Neural progenitor cell (in vitro differentiated cells): ENCODE measurements at regions not wholly inside any gene's neighbourhood (a gene's known extent, or its start where the extent isn't known, plus 50 kb on each side); places are given as distances from the start of the nearest gene placed in this dataset.

Experiments used
- DNase-seq: peaks from one replicate; pipeline ENCODE4 v3.0.0-alpha.2; 2016; ENCODE audit warnings: low spot score
- H2AFZ ChIP-seq: fragments of 200-600 bp; sonication (generic); replicated peaks from 2 replicates; pipeline ENCODE4 v1.6.1; 2016; ENCODE audit warnings: antibody characterized with exemption
- H3F3A ChIP-seq: fragments of 200-600 bp; sonication (generic); 2 replicates; pipeline ENCODE4 v1.6.1; 2016; ENCODE audit warnings: antibody characterized with exemption, low read depth
- H3K27ac ChIP-seq: fragments of 200-600 bp; sonication (generic); 2 replicates; pipeline ENCODE4 v1.5.1; 2016; ENCODE audit warnings: mild to moderate bottlenecking
- H3K27me3 ChIP-seq: fragments of 200-600 bp; sonication (generic); 2 replicates; pipeline ENCODE4 v1.6.1; 2016; ENCODE audit warnings: mild to moderate bottlenecking, moderate library complexity
- H3K36me3 ChIP-seq: fragments of 200-600 bp; sonication (generic); 2 replicates; pipeline ENCODE4 v1.5.1; 2016
- H3K4me1 ChIP-seq: fragments of 200-600 bp; sonication (generic); 2 replicates; pipeline ENCODE4 v1.6.1; 2016; ENCODE audit warnings: mixed run types
- H3K4me2 ChIP-seq: fragments of 200-600 bp; sonication (generic); 2 replicates; pipeline ENCODE4 v1.6.1; 2016
- H3K4me3 ChIP-seq: fragments of 200-600 bp; sonication (generic); 2 replicates; pipeline ENCODE4 v1.5.1; 2016
- H3K79me2 ChIP-seq: fragments of 200-600 bp; sonication (generic); 2 replicates; pipeline ENCODE4 v1.6.1; 2016; ENCODE audit warnings: low read depth
- H3K9ac ChIP-seq: fragments of 200-600 bp; sonication (generic); 2 replicates; pipeline ENCODE4 v1.6.1; 2016
- H3K9me3 ChIP-seq: fragments of 200-600 bp; sonication (generic); 2 replicates; pipeline ENCODE4 v1.5.1; 2016; ENCODE audit warnings: low read depth
- H4K20me1 ChIP-seq: fragments of 200-600 bp; sonication (generic); 2 replicates; pipeline ENCODE4 v1.6.1; 2016; ENCODE audit warnings: low read depth
- H3K27ac Mint-ChIP-seq: 3 replicates; pipeline ENCODE4 v1.8.0; 2021; ENCODE audit warnings: mixed read lengths
- H3K27me3 Mint-ChIP-seq: 2 replicates; pipeline ENCODE4 v1.8.0; 2022; ENCODE audit warnings: low read depth, mild to moderate bottlenecking, inconsistent platforms, moderate library complexity, mixed read lengths; ENCODE audit not compliant: insufficient read depth
- H3K36me3 Mint-ChIP-seq: 3 replicates; pipeline ENCODE4 v1.8.0; 2021; ENCODE audit warnings: mixed read lengths
- H3K4me1 Mint-ChIP-seq: 3 replicates; pipeline ENCODE4 v1.8.0; 2021; ENCODE audit warnings: mixed read lengths
- H3K4me3 Mint-ChIP-seq: 3 replicates; pipeline ENCODE4 v1.8.0; 2021; ENCODE audit warnings: mild to moderate bottlenecking, moderate library complexity, mixed read lengths
- H3K9me3 Mint-ChIP-seq: 3 replicates; pipeline ENCODE4 v1.8.0; 2020; ENCODE audit warnings: mixed read lengths
- EZH2 ChIP-seq: fragments of 200-600 bp; sonication (generic); IDR thresholded peaks from 2 replicates; pipeline ENCODE4 v1.6.1; 2017; ENCODE audit warnings: antibody characterized with exemption, mild to moderate bottlenecking, moderate library complexity
- EZH2phosphoT487 ChIP-seq: fragments of 200-600 bp; sonication (generic); IDR thresholded peaks from 2 replicates; pipeline ENCODE4 v1.6.1; 2017; ENCODE audit warnings: antibody characterized with exemption
- TF ChIP-seq, protein P1 (sequence below): fragments of 200-600 bp; sonication (generic); IDR thresholded peaks from 2 replicates; pipeline ENCODE4 v1.5.1; 2017; ENCODE audit warnings: antibody characterized with exemption, mild to moderate bottlenecking

DNA sequence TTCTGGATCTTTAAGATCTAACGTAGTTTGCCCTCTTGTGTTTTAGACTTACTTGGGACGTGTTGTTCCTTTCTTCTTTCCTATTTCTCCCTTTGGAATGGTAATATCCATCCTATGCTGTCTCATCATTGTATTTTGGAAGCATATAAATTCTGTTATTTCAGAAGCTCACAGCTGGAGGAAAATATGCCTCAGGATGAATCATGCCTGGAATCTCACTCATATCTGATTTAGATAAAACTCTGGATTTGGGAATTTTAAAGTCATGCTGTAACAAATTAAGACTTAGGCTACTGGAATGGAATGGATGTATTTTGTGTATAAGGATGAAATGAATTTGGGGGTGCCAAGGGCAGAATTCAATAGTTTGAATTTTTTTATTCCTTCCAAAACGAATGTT lies 245.2 kb upstream of the GULP1 start:
- no peaks in the 10 kb centered on the region for H3K79me2 ChIP-seq
- no peaks in the 10 kb centered on the region for H4K20me1 ChIP-seq
- no peak overlapping the region for H3K4me3 ChIP-seq
- no peaks in the 10 kb centered on the region for H3K27me3 ChIP-seq
- no peak overlapping the region for H3K4me2 ChIP-seq
- H3K9me3 ChIP-seq: no peaks in the 10 kb centered on the region
- Mint-ChIP-seq H3K27ac (no peak overlapping the region), H3K9me3 (peaks cover 2% of the 10 kb centered on the region), H3K36me3 (no peaks in the 10 kb centered on the region), H3K27me3 (no peaks in the 10 kb centered on the region), H3K4me1 (no peaks in the 10 kb centered on the region), H3K4me3 (no peak overlapping the region)
- TF ChIP-seq EZH2phosphoT487 (no peak), EZH2 (no peak)
- TF ChIP-seq, protein P1, sequence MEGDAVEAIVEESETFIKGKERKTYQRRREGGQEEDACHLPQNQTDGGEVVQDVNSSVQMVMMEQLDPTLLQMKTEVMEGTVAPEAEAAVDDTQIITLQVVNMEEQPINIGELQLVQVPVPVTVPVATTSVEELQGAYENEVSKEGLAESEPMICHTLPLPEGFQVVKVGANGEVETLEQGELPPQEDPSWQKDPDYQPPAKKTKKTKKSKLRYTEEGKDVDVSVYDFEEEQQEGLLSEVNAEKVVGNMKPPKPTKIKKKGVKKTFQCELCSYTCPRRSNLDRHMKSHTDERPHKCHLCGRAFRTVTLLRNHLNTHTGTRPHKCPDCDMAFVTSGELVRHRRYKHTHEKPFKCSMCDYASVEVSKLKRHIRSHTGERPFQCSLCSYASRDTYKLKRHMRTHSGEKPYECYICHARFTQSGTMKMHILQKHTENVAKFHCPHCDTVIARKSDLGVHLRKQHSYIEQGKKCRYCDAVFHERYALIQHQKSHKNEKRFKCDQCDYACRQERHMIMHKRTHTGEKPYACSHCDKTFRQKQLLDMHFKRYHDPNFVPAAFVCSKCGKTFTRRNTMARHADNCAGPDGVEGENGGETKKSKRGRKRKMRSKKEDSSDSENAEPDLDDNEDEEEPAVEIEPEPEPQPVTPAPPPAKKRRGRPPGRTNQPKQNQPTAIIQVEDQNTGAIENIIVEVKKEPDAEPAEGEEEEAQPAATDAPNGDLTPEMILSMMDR: no peak
- H3K9ac ChIP-seq: no peak overlapping the region
- no peak overlapping the region for H2AFZ ChIP-seq
- no peak for DNase-seq
- H3F3A ChIP-seq: no peaks in the 10 kb centered on the region
- H3K4me1 ChIP-seq: no peaks in the 10 kb centered on the region
- H3K27ac ChIP-seq: no peak overlapping the region
- H3K36me3 ChIP-seq: no peaks in the 10 kb centered on the region

DNA sequence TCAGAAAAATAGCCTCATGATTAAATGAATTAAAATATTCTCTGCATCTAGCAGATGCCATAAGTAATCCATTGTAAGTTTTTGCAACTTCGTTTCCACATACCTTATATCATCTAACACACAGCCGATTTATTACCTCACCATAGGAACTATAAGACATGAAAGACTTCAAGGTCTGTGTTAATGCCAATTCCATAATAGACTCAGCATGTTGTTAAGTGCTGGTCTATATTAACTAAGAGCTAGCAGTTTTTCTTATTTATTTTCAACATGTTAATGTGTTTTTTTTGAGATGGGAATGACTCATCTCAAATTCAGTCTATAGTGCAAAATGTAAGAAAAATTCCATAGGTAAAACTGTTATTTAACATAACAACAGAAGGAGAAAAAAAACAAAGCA lies 243.9 kb upstream of the GULP1 start:
- Histone ChIP-seq H3K27ac (no peak overlapping the region), H3F3A (no peaks in the 10 kb centered on the region), H3K79me2 (no peaks in the 10 kb centered on the region), H3K4me3 (no peak overlapping the region), H3K9ac (no peak overlapping the region), H3K9me3 (no peaks in the 10 kb centered on the region), H3K27me3 (no peaks in the 10 kb centered on the region), H3K4me2 (no peak overlapping the region), H3K4me1 (no peaks in the 10 kb centered on the region), H3K36me3 (no peaks in the 10 kb centered on the region), H2AFZ (no peak overlapping the region), H4K20me1 (no peaks in the 10 kb centered on the region)
- no peak overlapping the region for H3K27ac Mint-ChIP-seq
- peaks cover 2% of the 10 kb centered on the region for H3K9me3 Mint-ChIP-seq
- H3K4me3 Mint-ChIP-seq: no peak overlapping the region
- TF ChIP-seq EZH2phosphoT487 (no peak), EZH2 (no peak)
- TF ChIP-seq, protein P1: no peak
- DNase-seq: no peak
- H3K27me3 Mint-ChIP-seq: no peaks in the 10 kb centered on the region
- H3K36me3 Mint-ChIP-seq: no peaks in the 10 kb centered on the region
- no peaks in the 10 kb centered on the region for H3K4me1 Mint-ChIP-seq

DNA sequence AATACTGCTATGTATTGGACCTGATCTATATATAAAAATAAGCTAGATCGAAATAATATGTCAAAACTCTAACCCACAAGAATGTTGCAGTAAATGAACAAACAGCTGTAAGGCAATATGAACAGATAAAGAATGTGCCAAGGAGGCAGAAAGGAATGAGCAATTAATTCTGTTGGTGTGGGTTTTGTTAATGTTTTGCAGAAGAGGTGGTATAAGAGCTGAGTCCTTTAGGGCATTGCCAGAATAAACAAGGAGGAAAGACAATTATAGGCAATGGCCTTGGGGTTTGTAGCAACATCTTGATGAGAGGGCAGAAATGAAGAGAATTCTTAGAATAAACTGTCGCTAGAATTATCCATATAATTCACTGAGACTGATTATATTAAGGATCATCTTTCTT lies 240.9 kb upstream of the GULP1 start:
- no peaks in the 10 kb centered on the region for H3K27me3 ChIP-seq
- H3F3A ChIP-seq: no peaks in the 10 kb centered on the region
- no peaks in the 10 kb centered on the region for H3K36me3 ChIP-seq
- no peak overlapping the region for H3K4me3 ChIP-seq
- H3K27me3 Mint-ChIP-seq: no peaks in the 10 kb centered on the region
- no peak overlapping the region for H3K9ac ChIP-seq
- H3K27ac Mint-ChIP-seq: no peak overlapping the region
- H3K4me1 Mint-ChIP-seq: no peaks in the 10 kb centered on the region
- TF ChIP-seq EZH2: no peak
- no peak for TF ChIP-seq EZH2phosphoT487
- TF ChIP-seq, protein P1: no peak
- H3K79me2 ChIP-seq: no peaks in the 10 kb centered on the region
- H4K20me1 ChIP-seq: no peaks in the 10 kb centered on the region
- H3K4me1 ChIP-seq: no peaks in the 10 kb centered on the region
- no peak overlapping the region for H3K4me2 ChIP-seq
- DNase-seq: no peak
- no peaks in the 10 kb centered on the region for H3K36me3 Mint-ChIP-seq
- no peaks in the 10 kb centered on the region for H3K9me3 ChIP-seq
- H3K27ac ChIP-seq: no peak overlapping the region
- H2AFZ ChIP-seq: no peak overlapping the region
- no peak overlapping the region for H3K4me3 Mint-ChIP-seq
- no peaks in the 10 kb centered on the region for H3K9me3 Mint-ChIP-seq

DNA sequence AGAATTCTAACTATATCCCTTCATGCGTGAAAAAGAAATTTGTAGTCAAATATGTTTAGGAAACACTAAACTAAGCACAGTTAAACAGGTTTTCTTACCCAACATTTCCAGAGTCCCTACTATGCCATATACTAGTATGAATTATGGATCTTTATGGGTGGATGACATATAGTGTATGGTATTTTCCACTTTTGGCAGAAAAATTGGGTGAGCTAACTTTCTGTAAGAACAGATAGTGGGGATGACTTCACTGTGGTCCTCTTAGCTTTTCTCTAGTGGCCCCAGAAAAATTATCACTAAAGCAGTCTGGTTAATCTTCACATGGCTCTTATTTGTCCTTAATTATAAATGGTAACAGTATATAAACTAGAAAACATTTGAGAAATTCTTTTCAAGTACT lies 240.0 kb upstream of the GULP1 start:
- DNase-seq: no peak
- Mint-ChIP-seq H3K27me3 (no peaks in the 10 kb centered on the region), H3K36me3 (no peaks in the 10 kb centered on the region), H3K27ac (no peak overlapping the region), H3K4me1 (no peaks in the 10 kb centered on the region), H3K9me3 (no peaks in the 10 kb centered on the region), H3K4me3 (no peak overlapping the region)
- no peaks in the 10 kb centered on the region for H3K9me3 ChIP-seq
- no peak overlapping the region for H3K9ac ChIP-seq
- H3F3A ChIP-seq: no peaks in the 10 kb centered on the region
- H3K4me3 ChIP-seq: no peak overlapping the region
- H3K79me2 ChIP-seq: no peaks in the 10 kb centered on the region
- H4K20me1 ChIP-seq: no peaks in the 10 kb centered on the region
- peak overlapping the region; percentile 22 for H3K27ac ChIP-seq
- H3K27me3 ChIP-seq: no peaks in the 10 kb centered on the region
- H2AFZ ChIP-seq: no peak overlapping the region
- no peaks in the 10 kb centered on the region for H3K36me3 ChIP-seq
- TF ChIP-seq EZH2: no peak
- TF ChIP-seq EZH2phosphoT487: no peak
- TF ChIP-seq, protein P1: no peak
- H3K4me1 ChIP-seq: no peaks in the 10 kb centered on the region
- H3K4me2 ChIP-seq: no peak overlapping the region
